Neural progenitor cell (in vitro differentiated cells): ENCODE measurements at regions not wholly inside any gene's neighbourhood (a gene's known extent, or its start where the extent isn't known, plus 50 kb on each side); places are given as distances from the start of the nearest gene placed in this dataset.

Source experiments
- EZH2 ChIP-seq: fragments of 200-600 bp; sonication (generic); IDR thresholded peaks from 2 replicates; pipeline ENCODE4 v1.6.1; 2017; ENCODE audit warnings: antibody characterized with exemption, mild to moderate bottlenecking, moderate library complexity
- EZH2phosphoT487 ChIP-seq: fragments of 200-600 bp; sonication (generic); IDR thresholded peaks from 2 replicates; pipeline ENCODE4 v1.6.1; 2017; ENCODE audit warnings: antibody characterized with exemption
- TF ChIP-seq, protein P1 (sequence below): fragments of 200-600 bp; sonication (generic); IDR thresholded peaks from 2 replicates; pipeline ENCODE4 v1.5.1; 2017; ENCODE audit warnings: antibody characterized with exemption, mild to moderate bottlenecking

DNA sequence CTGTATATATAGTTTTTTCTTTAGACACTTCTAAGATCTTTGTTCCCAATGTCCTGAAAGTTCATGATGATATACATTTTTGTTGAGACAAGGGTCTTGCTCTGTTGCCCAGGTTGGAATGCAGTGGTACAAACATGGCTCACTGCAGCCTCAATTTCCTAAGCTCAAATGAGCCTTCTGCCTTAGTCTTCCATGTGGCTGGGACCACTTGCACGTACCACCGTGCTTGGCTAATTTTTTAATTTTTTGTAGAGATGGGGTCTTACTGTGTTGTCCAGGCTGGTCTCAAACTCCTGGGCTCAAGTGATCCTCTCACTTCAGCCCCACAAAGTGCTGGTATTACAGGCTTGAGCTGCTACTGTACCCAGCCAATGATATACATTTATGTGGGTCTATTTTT, 132.9 kb upstream of the BCOR start:
- TF ChIP-seq, protein P1, sequence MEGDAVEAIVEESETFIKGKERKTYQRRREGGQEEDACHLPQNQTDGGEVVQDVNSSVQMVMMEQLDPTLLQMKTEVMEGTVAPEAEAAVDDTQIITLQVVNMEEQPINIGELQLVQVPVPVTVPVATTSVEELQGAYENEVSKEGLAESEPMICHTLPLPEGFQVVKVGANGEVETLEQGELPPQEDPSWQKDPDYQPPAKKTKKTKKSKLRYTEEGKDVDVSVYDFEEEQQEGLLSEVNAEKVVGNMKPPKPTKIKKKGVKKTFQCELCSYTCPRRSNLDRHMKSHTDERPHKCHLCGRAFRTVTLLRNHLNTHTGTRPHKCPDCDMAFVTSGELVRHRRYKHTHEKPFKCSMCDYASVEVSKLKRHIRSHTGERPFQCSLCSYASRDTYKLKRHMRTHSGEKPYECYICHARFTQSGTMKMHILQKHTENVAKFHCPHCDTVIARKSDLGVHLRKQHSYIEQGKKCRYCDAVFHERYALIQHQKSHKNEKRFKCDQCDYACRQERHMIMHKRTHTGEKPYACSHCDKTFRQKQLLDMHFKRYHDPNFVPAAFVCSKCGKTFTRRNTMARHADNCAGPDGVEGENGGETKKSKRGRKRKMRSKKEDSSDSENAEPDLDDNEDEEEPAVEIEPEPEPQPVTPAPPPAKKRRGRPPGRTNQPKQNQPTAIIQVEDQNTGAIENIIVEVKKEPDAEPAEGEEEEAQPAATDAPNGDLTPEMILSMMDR: no peak
- TF ChIP-seq EZH2phosphoT487 (no peak), EZH2 (no peak)
